ENCODE measurements at regions not wholly inside any gene's neighbourhood (a gene's known extent, or its start where the extent isn't known, plus 50 kb on each side); places are given as distances from the start of the nearest gene placed in this dataset.

GRCh38 chr22:46050916-46051614 is 74.1 kb upstream of the WNT7B start:
- H3K4me3 Mint-ChIP-seq: peak overlapping the region in 6 of 10 donors; percentile 33 to 63 (median 44)
- H3K4me1 Mint-ChIP-seq: peaks cover 16 to 71% (median 42%) of the 10 kb centered on the region in 4 donors
- peak overlapping the region; percentile 60 to 98 (median 92) for H3K27ac Mint-ChIP-seq
- no peaks in the 10 kb centered on the region for H3K36me3 Mint-ChIP-seq
- DNase-seq (no peak), ATAC-seq (no peak)
- H3K27me3 Mint-ChIP-seq: no peaks in the 10 kb centered on the region
- no peaks in the 10 kb centered on the region for H3K9me3 Mint-ChIP-seq
- POLR2A ChIA-PET: interaction anchor here (1.5 to 6.4 kb wide), 3 partner anchors 10 to 19 kb away, joined by 5 to 112 read pairs (median 30); no protein-coding TSS in a partner anchor

GRCh38 chr22:46051646-46052045 is 74.7 kb upstream of the WNT7B start:
- peaks cover 14 to 70% (median 41%) of the 10 kb centered on the region in 4 donors for H3K4me1 Mint-ChIP-seq
- no peak for DNase-seq
- peak overlapping the region; percentile 60 to 98 (median 96) for H3K27ac Mint-ChIP-seq
- H3K36me3 Mint-ChIP-seq: no peaks in the 10 kb centered on the region
- peak overlapping the region in 8 of 10 donors; percentile 1 to 63 (median 36) for H3K4me3 Mint-ChIP-seq
- no peaks in the 10 kb centered on the region for H3K9me3 Mint-ChIP-seq
- POLR2A ChIA-PET: interaction anchor here (1.5 to 6.4 kb wide), 5 partner anchors 8 to 38 kb away, joined by 5 to 112 read pairs (median 30); no protein-coding TSS in a partner anchor
- no peaks in the 10 kb centered on the region for H3K27me3 Mint-ChIP-seq
- no peak for ATAC-seq

- DNase-seq (no peak), ATAC-seq (no peak)
- POLR2A ChIA-PET: interaction anchor here (0.9 to 6.4 kb wide), 6 partner anchors 9 to 175 kb away, joined by 3 to 112 read pairs (median 30); no protein-coding TSS in a partner anchor
- H3K36me3 Mint-ChIP-seq: no peaks in the 10 kb centered on the region
- H3K9me3 Mint-ChIP-seq: no peaks in the 10 kb centered on the region
- peak overlapping the region; percentile 84 to 98 (median 92) for H3K4me3 Mint-ChIP-seq
- H3K27ac Mint-ChIP-seq: peak overlapping the region; percentile 95 to 98 (median 97)
- no peaks in the 10 kb centered on the region for H3K27me3 Mint-ChIP-seq
- H3K4me1 Mint-ChIP-seq: peaks cover 14 to 75% (median 43%) of the 10 kb centered on the region in 4 donors
Measured at GRCh38 chr22:46052331-46052771, 75.4 kb upstream of the WNT7B start.

DNA sequence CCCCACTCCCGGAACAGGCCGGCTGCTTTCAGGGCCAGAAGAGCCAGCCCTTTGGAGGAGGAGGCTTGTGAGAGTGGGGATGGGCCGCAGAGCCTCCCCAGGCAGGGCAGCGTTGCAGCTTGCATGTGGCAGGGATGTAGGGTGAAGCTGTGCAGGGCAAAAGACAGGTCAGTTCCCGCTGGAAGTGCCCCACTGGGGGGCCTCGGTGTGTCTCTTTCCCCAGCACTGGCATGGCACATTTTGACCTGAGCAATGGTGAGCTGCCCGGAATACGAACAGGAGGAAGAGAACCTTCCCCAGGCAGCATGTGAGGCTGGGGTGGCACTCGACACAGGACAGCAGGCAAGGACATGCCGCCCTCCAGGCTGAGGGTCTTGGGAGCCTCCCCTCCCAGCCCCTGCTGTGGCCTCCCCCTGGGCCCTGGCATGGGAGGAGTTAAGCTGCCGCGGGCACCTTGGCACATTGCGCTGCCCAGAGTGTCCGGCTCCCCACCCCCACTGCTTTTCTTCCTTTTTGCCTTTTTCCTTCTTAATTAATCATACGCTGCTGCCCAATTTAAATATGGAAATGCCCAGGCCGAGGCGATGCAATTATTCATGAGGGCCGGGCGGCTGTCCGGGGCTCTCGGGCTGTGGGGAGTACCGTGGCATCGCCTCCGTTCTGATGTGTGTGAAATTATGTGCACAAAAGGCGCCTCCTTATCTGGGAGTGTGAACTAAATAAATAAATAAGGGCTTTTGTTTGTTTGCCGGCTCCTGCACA is 76.0 kb upstream of the WNT7B start:
- Mint-ChIP-seq H3K36me3 (no peaks in the 10 kb centered on the region), H3K9me3 (no peaks in the 10 kb centered on the region), H3K4me1 (peaks cover 15 to 76% (median 47%) of the 10 kb centered on the region in 4 donors), H3K27ac (peak overlapping the region; percentile 95 to 98 (median 97)), H3K27me3 (no peaks in the 10 kb centered on the region), H3K4me3 (peak overlapping the region; percentile 84 to 98 (median 92))
- POLR2A ChIA-PET: interaction anchor here (0.5 to 6.4 kb wide), 10 partner anchors 9 to 686 kb away, joined by 3 to 112 read pairs (median 8); no protein-coding TSS in a partner anchor
- peak in 1 of 2 donors; percentile 16 for ATAC-seq
- DNase-seq: peak in 1 of 10 donors; percentile 16

DNA sequence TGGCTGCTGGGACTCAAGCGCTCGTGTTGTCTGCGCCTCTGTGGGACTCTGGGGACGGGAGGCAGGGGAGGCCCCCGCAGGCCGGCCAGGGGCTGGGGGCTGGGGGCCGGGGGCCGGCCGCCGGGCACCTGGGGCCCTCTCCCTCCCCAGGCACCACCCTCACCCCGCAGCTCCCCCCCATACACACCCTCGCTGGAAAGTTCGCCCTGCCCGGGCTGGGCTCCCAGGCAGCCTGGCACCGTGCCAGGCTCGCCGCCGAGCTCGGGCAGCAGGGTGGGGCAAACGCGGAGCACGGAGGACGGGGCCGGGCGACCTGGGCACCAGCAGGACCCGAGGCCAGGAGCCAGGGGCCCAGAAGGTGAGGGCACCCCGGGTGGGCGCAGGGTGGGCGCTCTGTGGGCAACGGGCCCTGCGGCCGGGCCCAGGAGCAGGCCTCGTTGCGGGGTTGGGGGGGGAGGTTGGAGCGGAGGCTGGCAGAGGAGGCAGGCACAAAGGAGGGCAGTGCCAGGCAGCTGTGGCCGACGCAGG is 76.7 kb upstream of the WNT7B start:
- no peaks in the 10 kb centered on the region for H3K36me3 Mint-ChIP-seq
- peak overlapping the region; percentile 84 to 98 (median 92) for H3K4me3 Mint-ChIP-seq
- peaks cover 17 to 78% (median 51%) of the 10 kb centered on the region in 4 donors for H3K4me1 Mint-ChIP-seq
- peak overlapping the region; percentile 95 to 98 (median 97) for H3K27ac Mint-ChIP-seq
- ATAC-seq (peak; percentile 63 to 69), DNase-seq (peak in 9 of 10 donors; percentile 46 to 77 (median 68))
- POLR2A ChIA-PET: interaction anchor here (0.5 to 6.4 kb wide), 12 partner anchors 10 to 685 kb away, joined by 3 to 112 read pairs (median 4); no protein-coding TSS in a partner anchor
- no peaks in the 10 kb centered on the region for H3K9me3 Mint-ChIP-seq
- no peaks in the 10 kb centered on the region for H3K27me3 Mint-ChIP-seq

GRCh38 chr22:46054091-46055073 is 77.4 kb upstream of the WNT7B start:
- Mint-ChIP-seq H3K9me3 (no peaks in the 10 kb centered on the region), H3K4me1 (peaks cover 17 to 81% (median 55%) of the 10 kb centered on the region in 4 donors), H3K4me3 (peak overlapping the region; percentile 78 to 94 (median 90)), H3K27ac (peak overlapping the region; percentile 91 to 99 (median 96)), H3K36me3 (peaks cover 0 to 2% (median 0%) of the 10 kb centered on the region in 3 donors), H3K27me3 (no peaks in the 10 kb centered on the region)
- DNase-seq (peak in 8 of 10 donors; percentile 11 to 75 (median 46)), ATAC-seq (peak; percentile 46 to 54)
- POLR2A ChIA-PET: interaction anchor here (0.5 to 6.4 kb wide), 9 partner anchors 11 to 240 kb away, joined by 3 to 112 read pairs (median 11); no protein-coding TSS in a partner anchor

DNA sequence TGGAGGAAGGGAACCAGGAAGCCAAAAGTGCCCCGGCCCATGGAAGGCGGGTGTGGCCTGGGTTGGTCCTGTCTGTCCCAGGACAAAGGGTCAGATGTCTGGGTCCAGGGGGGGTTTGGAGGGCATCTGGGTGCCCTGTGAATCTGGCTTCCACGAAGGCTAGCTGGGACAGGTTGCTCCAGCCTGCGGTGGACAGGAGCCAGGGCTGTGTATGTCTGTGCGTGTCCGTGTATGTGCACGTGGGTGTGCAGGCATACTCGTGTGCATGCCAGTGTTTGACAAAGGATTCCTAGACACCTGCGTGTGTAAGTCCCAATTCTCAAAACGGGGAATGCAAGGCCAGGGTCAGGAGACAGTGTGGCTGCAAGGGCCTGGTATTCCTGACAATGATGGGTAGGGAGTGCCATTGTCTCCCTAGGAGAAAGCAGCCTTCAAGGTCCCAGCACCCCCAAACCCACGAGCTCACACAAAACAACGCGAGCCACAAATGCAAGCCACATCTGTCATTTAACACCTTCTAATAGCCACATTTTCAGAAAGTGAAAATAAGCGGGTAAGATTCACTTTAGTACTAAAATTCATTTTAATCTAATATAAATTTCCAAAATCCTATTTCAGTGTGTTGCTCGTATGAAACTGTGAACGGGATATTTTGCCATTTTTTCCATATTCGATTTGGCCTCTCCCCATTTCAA is 78.4 kb upstream of the WNT7B start:
- peak in 1 of 10 donors; percentile 53 for DNase-seq
- H3K4me1 Mint-ChIP-seq: peaks cover 15 to 76% (median 54%) of the 10 kb centered on the region in 4 donors
- H3K27ac Mint-ChIP-seq: peak overlapping the region; percentile 91 to 99 (median 96)
- peak overlapping the region; percentile 78 to 94 (median 90) for H3K4me3 Mint-ChIP-seq
- H3K27me3 Mint-ChIP-seq: no peaks in the 10 kb centered on the region
- H3K36me3 Mint-ChIP-seq: peaks cover 0 to 6% (median 0%) of the 10 kb centered on the region in 3 donors
- H3K9me3 Mint-ChIP-seq: no peaks in the 10 kb centered on the region
- POLR2A ChIA-PET: interaction anchor here (2.2 to 6.4 kb wide), 5 partner anchors 12 to 41 kb away, joined by 11 to 112 read pairs (median 30); no protein-coding TSS in a partner anchor
- no peak for ATAC-seq

DNA sequence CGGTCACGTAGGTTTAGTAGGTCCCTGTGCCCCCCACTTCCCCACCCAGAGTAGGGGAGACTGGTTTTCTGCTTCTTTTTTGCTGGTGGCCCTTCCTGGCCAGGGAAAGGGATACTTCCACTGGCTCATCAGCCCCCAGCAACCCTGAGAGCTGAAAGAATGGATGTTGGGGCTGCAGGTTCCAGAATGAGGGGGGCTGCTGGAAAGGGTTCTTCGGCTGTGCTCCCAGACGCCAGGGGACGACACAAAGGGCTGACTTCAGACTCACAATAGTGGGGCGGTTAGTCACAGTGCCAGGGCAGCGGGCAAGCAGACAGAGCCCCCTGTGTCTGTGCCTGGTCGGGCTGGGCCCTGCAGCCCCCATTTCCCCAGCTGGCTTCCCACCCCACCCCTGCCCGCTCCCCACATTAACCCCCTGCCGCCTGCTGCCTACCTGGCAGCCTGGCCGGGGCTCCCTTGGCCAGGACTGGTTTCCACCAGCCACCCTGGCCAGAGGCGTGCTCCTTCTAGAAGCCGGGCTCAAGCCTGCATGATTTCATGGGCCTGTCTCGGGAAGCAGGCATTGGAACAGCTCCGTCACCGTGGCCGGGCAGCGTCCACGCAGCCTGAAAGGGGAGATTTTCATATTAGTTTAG is 79.1 kb upstream of the WNT7B start:
- no peaks in the 10 kb centered on the region for H3K9me3 Mint-ChIP-seq
- DNase-seq: peak in 1 of 10 donors; percentile 52
- peaks cover 15 to 73% (median 52%) of the 10 kb centered on the region in 4 donors for H3K4me1 Mint-ChIP-seq
- POLR2A ChIA-PET: interaction anchor here (0.8 to 6.4 kb wide), 4 partner anchors 12 to 20 kb away, joined by 6 to 112 read pairs (median 40); no protein-coding TSS in a partner anchor
- H3K4me3 Mint-ChIP-seq: peak overlapping the region in 6 of 10 donors; percentile 11 to 92 (median 63)
- no peaks in the 10 kb centered on the region for H3K27me3 Mint-ChIP-seq
- ATAC-seq: no peak
- peak overlapping the region; percentile 37 to 99 (median 92) for H3K27ac Mint-ChIP-seq
- H3K36me3 Mint-ChIP-seq: peaks cover 0 to 6% (median 0%) of the 10 kb centered on the region in 3 donors

DNA sequence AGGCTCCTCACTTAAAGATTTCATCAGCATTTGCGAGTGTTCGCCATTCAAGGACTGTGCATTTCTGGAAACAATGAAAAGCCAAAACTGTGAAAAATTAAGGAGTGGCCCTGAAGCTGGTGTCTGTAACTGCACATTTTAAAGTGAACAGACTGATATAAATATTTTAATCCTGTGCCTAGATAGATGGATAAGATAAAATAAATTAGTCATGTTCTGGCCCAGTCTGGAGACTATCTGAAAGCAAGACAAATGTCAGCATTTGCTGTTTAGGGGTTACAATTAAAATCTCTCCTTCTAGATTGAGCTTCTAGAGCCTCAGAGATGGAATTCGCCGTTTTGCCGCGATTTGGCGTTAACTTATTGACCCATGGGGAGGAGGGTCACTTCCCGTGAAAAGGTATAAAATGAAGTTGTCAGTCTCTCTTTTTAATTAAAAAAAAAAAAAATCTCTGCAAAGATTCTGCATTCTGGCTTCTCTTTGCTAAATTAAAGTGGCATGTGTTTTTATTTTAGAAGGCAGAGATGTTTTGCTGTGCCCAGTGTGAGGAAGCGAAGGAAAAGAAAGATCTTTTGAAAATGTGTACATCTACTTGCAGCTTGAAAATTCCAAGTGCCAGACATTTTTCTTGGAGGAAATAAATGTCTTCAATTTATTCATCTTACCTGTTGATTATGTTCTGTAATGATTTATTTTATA is 79.7 kb upstream of the WNT7B start:
- Mint-ChIP-seq H3K4me3 (peak overlapping the region in 7 of 10 donors; percentile 1 to 29 (median 14)), H3K36me3 (peaks cover 0 to 6% (median 0%) of the 10 kb centered on the region in 3 donors), H3K27me3 (no peaks in the 10 kb centered on the region), H3K9me3 (no peaks in the 10 kb centered on the region), H3K4me1 (peaks cover 15 to 67% (median 48%) of the 10 kb centered on the region in 4 donors), H3K27ac (peak overlapping the region; percentile 8 to 91 (median 86))
- DNase-seq: no peak
- ATAC-seq: no peak
- POLR2A ChIA-PET: interaction anchor here (0.8 to 5.5 kb wide), 2 partner anchors 13 to 20 kb away, joined by 6 to 30 read pairs; no protein-coding TSS in a partner anchor
